Large intestine (tissue), 3 donors: ENCODE measurements at regions not wholly inside any gene's neighbourhood (a gene's known extent, or its start where the extent isn't known, plus 50 kb on each side); places are given as distances from the start of the nearest gene placed in this dataset.
"Not testable (repeated sequence)": the region's sequence is repeated elsewhere in the genome, so short reads cannot be mapped to it uniquely, and the experiment has no call there.

Source experiments
- DNase-seq, 2 donors: peaks; one replicate each; pipeline versions ENCODE4 v3.0.0 to v3.0.0-alpha.2; 2013
- H3K27ac ChIP-seq: one replicate; pipeline ENCODE4 v1.5.1; 2013; ENCODE audit warnings: low read length
- H3K27me3 ChIP-seq: 2 replicates; pipeline ENCODE4 v1.6.1; 2013; ENCODE audit warnings: low read length; ENCODE audit not compliant: control insufficient read depth, insufficient read depth
- H3K36me3 ChIP-seq: 2 replicates; pipeline ENCODE4 v1.6.1; 2013; ENCODE audit warnings: low read length; ENCODE audit not compliant: control insufficient read depth, insufficient read depth
- H3K4me1 ChIP-seq: one replicate; pipeline ENCODE4 v1.6.1; 2013; ENCODE audit warnings: low read length; ENCODE audit not compliant: control insufficient read depth, insufficient read depth
- H3K4me3 ChIP-seq: one replicate; pipeline ENCODE4 v1.5.1; 2013; ENCODE audit warnings: low read length
- H3K9me3 ChIP-seq: one replicate; pipeline ENCODE4 v1.6.1; 2013; ENCODE audit warnings: mild to moderate bottlenecking, low read depth, low read length, moderate library complexity; ENCODE audit not compliant: control insufficient read depth
- WGBS: methylation state at CpG from one replicate; pipeline ENCODE4 v1.1.5; 2013; ENCODE audit warnings: low lambda C conversion rate; ENCODE audit not compliant: insufficient coverage; 5-methylcytosine and 5-hydroxymethylcytosine counted together

- no peak overlapping the region for H3K4me3 ChIP-seq
- no peaks in the 10 kb centered on the region for H3K36me3 ChIP-seq
- H3K4me1 ChIP-seq, result no peaks in the 10 kb centered on the region
- no peaks in the 10 kb centered on the region for H3K9me3 ChIP-seq
- H3K27ac ChIP-seq, result no peak overlapping the region
- peaks cover 3% of the 10 kb centered on the region for H3K27me3 ChIP-seq
- no peak for DNase-seq
- no CpG with 5 or more reads among the region's 14 CpGs for WGBS
Measured at GRCh38 chr20:56708991-56709390, 79.9 kb downstream of the TFAP2C start.

- Histone ChIP-seq H3K9me3 (no peaks in the 10 kb centered on the region), H3K27ac (no peak overlapping the region)
- WGBS, result no CpG with 5 or more reads among the region's 11 CpGs
Measured at GRCh38 chr20:56710125-56710524, 81.0 kb downstream of the TFAP2C start.

GRCh38 chr20:56710577-56710976 lies 81.5 kb downstream of the TFAP2C start:
- not testable (repeated sequence) for H3K4me3 ChIP-seq
- WGBS, result 86% methylated on average over 2 of the region's 2 CpGs

More at GRCh38 chr20:56710125-56710524, 81.0 kb downstream of the TFAP2C start:
- H3K36me3 ChIP-seq, result no peaks in the 10 kb centered on the region
- H3K27me3 ChIP-seq, result peaks cover 3% of the 10 kb centered on the region
- DNase-seq, result no peak
- H3K4me1 ChIP-seq, result no peaks in the 10 kb centered on the region
- H3K4me3 ChIP-seq, result no peak overlapping the region

GRCh38 chr20:56711018-56711417 lies 81.9 kb downstream of the TFAP2C start:
- H3K9me3 ChIP-seq, result no peaks in the 10 kb centered on the region
- WGBS, result 0% methylated on average over 1 of the region's 6 CpGs
- peaks cover 3% of the 10 kb centered on the region for H3K27me3 ChIP-seq
- H3K36me3 ChIP-seq, result no peaks in the 10 kb centered on the region
- no peak overlapping the region for H3K4me3 ChIP-seq
- no peaks in the 10 kb centered on the region for H3K4me1 ChIP-seq
- no peak for DNase-seq
- no peak overlapping the region for H3K27ac ChIP-seq

More at GRCh38 chr20:56710577-56710976, 81.5 kb downstream of the TFAP2C start:
- H3K4me1 ChIP-seq, DNase-seq, H3K36me3 ChIP-seq, H3K27ac ChIP-seq, H3K9me3 ChIP-seq, H3K27me3 ChIP-seq: not testable (repeated sequence)

GRCh38 chr20:56715309-56715708 lies 86.2 kb downstream of the TFAP2C start:
- H3K27ac ChIP-seq, result no peak overlapping the region
- no peaks in the 10 kb centered on the region for H3K4me1 ChIP-seq
- no peaks in the 10 kb centered on the region for H3K36me3 ChIP-seq
- H3K4me3 ChIP-seq, result no peak overlapping the region
- peaks cover 3% of the 10 kb centered on the region for H3K27me3 ChIP-seq
- H3K9me3 ChIP-seq, result no peaks in the 10 kb centered on the region
- 84% methylated on average over 2 of the region's 10 CpGs for WGBS
- no peak for DNase-seq

- DNase-seq, result no peak
- H3K36me3 ChIP-seq, result no peaks in the 10 kb centered on the region
- peaks cover 3% of the 10 kb centered on the region for H3K27me3 ChIP-seq
- WGBS, result 0% methylated on average over 1 of the region's 3 CpGs
- no peak overlapping the region for H3K4me3 ChIP-seq
- no peaks in the 10 kb centered on the region for H3K9me3 ChIP-seq
- no peaks in the 10 kb centered on the region for H3K4me1 ChIP-seq
- H3K27ac ChIP-seq, result no peak overlapping the region
Measured at GRCh38 chr20:56715902-56716519, 86.9 kb downstream of the TFAP2C start.

- no peaks in the 10 kb centered on the region for H3K9me3 ChIP-seq
- no peaks in the 10 kb centered on the region for H3K27me3 ChIP-seq
- no CpG with 5 or more reads among the region's 11 CpGs for WGBS
- no peak overlapping the region for H3K4me3 ChIP-seq
- H3K36me3 ChIP-seq, result no peaks in the 10 kb centered on the region
- no peak overlapping the region for H3K27ac ChIP-seq
- no peak for DNase-seq
- no peaks in the 10 kb centered on the region for H3K4me1 ChIP-seq
Measured at GRCh38 chr20:56716806-56717205, 87.7 kb downstream of the TFAP2C start.

GRCh38 chr20:56718816-56719215 lies 89.7 kb downstream of the TFAP2C start:
- H3K36me3 ChIP-seq, result no peaks in the 10 kb centered on the region
- H3K4me3 ChIP-seq, result no peak overlapping the region
- 100% methylated on average over 2 of the region's 2 CpGs for WGBS
- no peak overlapping the region for H3K27ac ChIP-seq
- H3K27me3 ChIP-seq, result no peaks in the 10 kb centered on the region
- no peaks in the 10 kb centered on the region for H3K4me1 ChIP-seq
- no peak for DNase-seq
- no peaks in the 10 kb centered on the region for H3K9me3 ChIP-seq

GRCh38 chr20:56720620-56721213 lies 91.6 kb downstream of the TFAP2C start:
- no CpG with 5 or more reads among the region's 7 CpGs for WGBS
- no peak for DNase-seq
- Histone ChIP-seq H3K27ac (no peak overlapping the region), H3K27me3 (no peaks in the 10 kb centered on the region), H3K36me3 (no peaks in the 10 kb centered on the region), H3K9me3 (no peaks in the 10 kb centered on the region), H3K4me1 (no peaks in the 10 kb centered on the region), H3K4me3 (no peak overlapping the region)

GRCh38 chr20:56722042-56722441 lies 92.9 kb downstream of the TFAP2C start:
- DNase-seq, result no peak
- no CpG with 5 or more reads among the region's 10 CpGs for WGBS
- no peaks in the 10 kb centered on the region for H3K9me3 ChIP-seq
- no peaks in the 10 kb centered on the region for H3K4me1 ChIP-seq
- no peak overlapping the region for H3K27ac ChIP-seq
- H3K27me3 ChIP-seq, result no peaks in the 10 kb centered on the region
- no peak overlapping the region for H3K4me3 ChIP-seq
- H3K36me3 ChIP-seq, result no peaks in the 10 kb centered on the region

GRCh38 chr20:56723331-56723730 lies 94.2 kb downstream of the TFAP2C start:
- WGBS, result no CpG with 5 or more reads among the region's 6 CpGs
- H3K4me3 ChIP-seq, result no peak overlapping the region

More at GRCh38 chr20:56723331-56723730, 94.2 kb downstream of the TFAP2C start:
- DNase-seq, result no peak
- Histone ChIP-seq H3K4me1 (no peaks in the 10 kb centered on the region), H3K9me3 (no peaks in the 10 kb centered on the region), H3K36me3 (no peaks in the 10 kb centered on the region), H3K27me3 (no peaks in the 10 kb centered on the region), H3K27ac (no peak overlapping the region)
